GM21786 (cell line): ENCODE measurements at regions not wholly inside any gene's neighbourhood (a gene's known extent, or its start where the extent isn't known, plus 50 kb on each side); places are given as distances from the start of the nearest gene placed in this dataset.

Experiments
- ATAC-seq: cut with Tn5 transposase; IDR thresholded peaks from one replicate; pipeline ENCODE4 v1.9.1; 2021; ENCODE audit not compliant: unreplicated experiment

DNA sequence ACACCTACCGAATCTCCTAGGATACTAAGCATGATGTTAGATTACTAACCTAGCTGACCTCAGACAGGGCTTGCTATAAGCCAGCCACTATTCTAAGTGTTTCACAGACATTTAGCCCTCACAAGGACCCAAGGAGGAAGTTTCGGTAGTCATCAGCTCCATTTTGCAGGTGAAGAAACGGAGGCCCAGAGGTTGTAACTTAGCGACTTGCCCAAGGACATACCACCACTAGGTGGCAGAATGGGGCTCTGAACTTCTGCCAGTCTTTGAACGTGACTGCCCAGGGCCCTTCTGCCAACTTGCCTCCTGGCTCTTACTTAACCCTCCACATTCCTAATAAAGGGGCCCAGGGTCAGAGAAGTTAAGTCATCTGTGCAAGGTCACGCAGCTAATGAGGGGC lies 283.5 kb downstream of the C1orf94 start:
- ATAC-seq = no peak

DNA sequence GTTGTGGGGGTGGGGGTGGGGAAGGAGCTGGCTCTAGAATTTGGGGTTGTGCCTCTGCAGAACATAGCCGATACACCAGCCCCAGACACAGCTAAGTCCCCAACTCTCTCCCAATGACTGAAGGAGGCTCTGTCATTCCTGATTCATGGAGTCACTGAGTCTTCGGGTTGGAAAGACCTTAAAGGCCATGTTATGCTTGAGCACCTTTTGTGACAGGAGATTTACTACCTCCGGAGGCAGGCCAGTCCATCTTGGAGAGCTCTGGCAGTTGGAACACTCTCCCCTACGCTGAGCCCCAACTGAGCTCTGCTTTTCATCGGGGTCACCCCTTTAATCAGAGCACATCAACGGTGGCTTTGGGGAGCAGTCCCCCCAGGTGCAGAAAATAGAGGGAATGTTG lies 284.4 kb upstream of the GJB5 start:
- ATAC-seq = no peak

DNA sequence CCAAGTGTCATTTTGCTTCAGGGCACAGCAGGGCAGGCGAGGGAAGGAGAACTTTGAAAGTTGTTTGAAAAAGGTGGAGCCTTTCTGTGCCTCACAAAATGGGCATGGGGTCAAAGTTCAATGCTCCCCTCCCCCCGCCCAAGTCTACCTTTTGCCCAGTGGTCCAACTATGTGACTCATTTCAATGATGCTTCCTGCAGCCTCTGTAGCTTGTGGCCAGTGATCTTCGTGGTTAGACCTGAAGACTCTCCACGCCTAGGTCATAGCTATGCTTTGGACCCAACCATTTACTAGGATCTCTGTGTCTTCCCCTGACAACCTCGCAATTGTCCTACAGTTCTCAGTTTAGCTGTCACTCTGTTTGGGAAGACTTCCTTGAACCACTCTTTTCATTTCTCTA lies 280.3 kb upstream of the GJB5 start:
- ATAC-seq = no peak

DNA sequence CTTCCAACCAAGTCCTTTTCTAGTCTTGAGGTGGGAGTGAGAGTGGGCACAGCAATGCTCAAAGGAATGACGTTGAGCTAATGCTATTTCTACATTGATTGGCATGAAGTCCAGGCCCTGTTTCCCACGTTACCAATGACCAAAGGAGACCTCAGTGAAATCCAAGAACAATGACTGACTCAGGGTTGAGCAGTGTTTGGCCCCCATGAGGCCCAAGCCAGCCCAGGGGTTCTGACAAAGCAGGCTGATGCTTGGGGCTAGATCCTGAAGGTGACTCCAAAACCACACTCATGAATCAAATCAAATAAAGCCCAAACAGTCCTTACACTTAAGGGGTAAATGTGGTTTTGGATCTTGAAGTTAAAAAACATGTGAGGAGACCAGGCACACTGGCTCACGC lies 278.5 kb upstream of the GJB5 start:
- ATAC-seq = no peak

DNA sequence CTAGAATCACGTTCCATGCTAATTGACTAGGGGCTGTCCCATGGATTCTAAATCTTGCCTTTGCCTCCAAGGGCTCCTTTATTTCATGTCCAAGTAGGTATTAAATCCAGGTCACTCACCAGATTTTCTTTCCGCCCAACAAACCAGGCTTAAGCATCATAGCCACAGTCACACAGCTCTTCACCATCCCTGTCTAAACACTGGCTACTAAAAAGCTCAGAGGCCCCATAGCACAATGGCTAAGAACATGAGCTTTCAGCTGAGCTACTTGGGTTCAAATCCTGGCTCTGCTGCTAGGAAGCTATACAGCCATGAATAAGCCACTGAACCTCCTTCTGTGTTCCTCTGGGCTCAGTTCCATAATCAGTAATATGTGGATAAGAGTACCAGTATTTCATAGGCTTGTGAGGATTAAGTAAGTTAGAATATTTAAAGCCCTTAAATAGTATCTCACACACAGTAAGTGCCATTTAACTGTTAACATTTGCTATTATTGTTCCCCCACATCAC lies 277.2 kb upstream of the GJB5 start:
- no peak for ATAC-seq

DNA sequence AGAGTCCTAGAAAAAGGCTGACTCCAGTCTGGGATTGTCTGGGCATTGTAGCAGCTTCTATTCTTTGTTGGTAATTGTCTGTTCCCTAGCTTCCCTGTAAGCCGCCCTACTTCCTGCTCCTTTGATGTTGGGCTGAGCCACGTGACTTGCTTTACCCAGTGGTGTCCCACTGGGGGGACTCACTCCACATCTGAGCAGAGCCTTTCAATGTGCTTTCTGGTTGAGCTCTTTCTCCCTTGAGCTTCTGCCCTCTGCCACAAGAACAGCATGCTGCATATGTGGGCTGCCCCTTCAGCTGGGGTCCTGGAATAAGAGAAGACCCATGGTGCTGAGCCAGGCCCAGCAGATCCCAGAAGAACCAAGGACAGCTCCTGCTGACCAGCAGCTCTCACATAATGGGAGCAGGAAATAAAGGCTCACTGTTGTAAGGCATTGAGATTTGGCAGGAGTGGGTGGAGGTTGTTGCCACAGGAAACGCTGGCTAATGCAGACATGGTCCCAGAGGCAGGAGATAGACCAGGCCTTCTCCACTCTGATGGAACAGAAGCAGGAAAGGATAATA lies 276.3 kb upstream of the GJB5 start:
- no peak for ATAC-seq

DNA sequence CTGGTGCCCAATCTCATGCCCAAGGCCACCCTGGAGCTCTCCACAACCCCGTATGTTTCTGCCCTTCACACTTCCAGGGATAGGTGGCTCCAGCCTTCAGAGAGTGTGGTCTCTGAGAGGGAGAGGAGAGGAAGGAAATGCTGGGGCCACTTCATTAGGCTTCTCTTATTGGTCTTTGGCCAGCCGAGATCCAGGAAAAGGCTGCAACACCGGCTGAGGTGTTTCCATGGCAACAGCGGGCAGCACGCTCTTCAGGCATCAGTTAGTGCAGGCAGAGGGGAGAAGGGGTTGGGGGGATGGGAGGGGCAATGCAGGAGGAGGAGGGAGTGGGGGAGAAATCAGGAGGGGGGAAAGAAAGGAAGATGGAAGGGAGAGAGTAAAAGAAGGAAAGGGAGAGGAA lies 275.1 kb upstream of the GJB5 start:
- ATAC-seq = no peak

DNA sequence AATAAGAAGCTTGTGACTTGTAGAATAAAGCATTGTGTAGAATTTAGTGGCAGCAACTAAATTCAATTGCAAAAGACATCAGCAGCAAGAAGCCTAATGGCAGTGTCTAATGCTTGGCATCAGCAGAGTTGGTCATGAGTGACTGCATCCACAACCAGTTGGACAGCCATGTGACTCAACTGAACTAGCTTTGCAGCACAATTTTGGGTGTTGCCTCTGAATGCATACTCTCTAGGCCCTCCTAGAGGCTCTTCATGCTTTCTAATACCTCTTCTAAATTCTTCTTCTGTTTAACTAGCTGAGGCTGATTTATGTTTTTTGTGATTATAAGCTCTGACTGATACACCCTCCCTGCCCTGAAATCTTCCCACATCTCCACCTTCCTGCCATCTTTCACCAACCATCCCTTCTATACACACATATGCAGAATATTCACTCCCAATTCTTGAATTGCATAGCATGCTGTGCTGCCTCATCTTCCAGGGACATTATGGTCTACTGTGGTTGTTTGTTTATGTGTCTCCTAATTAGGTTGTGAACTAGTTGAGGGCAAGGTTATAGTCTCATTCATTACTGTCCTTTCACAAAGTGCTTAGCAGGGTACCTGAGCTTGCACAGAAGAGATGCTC lies 266.7 kb upstream of the GJB5 start:
- no peak for ATAC-seq

DNA sequence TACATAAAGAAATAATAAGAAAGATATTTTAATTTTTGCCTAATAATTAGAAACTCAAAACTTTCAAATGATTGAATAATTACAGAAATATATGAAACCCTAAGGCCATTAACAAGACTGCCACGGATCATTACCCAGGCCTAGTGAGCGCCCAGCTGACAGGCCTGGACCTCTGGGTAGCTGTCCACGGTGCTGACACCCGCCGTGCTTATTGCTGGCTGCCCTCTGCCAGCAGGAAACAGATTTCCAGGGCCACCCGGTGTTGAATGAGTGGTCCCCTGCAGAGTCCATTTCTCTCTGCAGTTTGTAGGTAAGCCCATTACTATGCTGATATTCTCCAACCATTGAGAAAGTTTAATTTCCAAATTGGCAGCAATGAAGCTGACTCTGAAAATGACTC lies 254.4 kb upstream of the GJB5 start:
- ATAC-seq = no peak

DNA sequence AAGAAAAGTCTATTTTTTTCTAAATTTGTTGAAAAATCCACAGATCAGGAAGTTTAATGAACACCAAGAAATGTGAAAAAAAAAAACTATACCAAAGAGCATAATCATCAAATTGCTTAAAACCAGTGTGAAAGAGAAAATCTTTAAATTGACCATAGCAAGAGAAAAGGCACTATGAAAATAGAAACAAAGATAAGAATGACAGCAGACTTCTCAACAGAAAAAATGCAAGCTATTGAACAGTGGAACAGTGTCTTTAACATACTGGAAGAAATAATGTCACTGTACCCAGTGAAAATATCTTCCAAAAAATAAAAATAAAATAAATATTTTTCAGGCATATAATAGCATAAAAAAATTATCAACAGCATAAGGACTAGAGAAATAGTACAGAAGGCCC lies 243.0 kb upstream of the GJB5 start:
- ATAC-seq = no peak

DNA sequence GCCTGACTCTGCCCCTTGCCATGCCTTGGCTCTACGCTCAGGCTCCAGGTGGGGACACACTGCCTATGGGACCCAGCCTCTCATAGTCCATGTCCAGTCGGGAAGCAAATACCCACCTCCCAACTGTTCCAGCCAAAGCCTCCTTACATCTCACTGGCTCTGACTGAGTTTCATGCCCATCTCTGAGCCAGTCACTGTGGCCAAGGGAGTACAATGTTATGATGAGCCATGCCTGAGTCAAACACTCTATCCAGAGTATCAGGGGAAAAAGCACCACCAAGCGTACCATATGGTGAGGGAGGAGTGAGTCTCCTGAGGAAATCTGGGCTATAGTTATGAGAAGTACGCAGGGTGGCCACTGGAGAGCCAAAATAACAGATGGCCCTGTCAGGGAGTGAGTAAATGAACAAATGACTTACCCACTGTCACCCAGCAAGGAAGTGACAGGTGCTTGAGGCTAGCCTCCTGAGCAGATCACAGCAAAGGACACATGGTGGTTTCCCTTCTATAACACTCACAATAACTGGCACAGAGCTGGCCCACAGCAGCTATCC lies 236.6 kb upstream of the GJB5 start:
- no peak for ATAC-seq

DNA sequence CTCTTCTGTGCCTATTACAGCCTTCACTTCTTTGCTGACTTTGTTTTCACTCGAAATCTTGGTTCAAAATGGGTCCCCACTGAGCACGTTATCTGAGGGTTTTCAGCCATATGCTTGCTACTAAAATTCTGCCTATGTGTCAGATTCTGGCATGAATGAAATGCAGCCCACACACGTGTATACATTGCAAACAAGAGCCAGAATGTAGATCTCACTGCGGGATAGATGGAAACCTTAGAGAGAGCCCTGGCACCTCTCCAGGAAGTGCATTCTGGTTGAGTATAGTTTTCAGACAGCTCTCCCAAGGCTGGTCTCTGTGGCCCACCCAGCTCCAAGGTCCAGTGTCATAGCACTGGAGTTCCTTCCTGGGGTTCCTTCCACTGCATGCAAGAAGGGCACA lies 234.7 kb upstream of the GJB5 start:
- no peak for ATAC-seq

DNA sequence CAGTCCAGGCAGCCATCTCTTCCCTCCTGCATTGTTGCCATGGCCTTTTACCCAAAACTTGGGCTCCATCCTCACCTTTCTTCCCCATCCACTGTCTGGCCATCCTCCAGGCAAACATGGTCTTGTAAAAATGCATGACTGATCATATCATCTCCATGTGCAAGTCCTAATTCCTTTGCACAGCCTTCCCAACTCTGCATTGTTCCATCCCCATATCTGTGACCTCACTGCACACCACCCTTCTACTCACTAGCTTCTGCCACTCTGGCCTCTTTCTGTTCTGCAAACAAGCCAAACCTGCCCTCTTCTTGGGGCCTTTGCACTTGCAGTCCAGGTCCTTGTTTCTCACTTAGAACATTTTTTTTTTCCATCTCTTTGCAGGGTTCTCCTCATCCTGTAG lies 230.1 kb upstream of the GJB5 start:
- ATAC-seq = no peak

DNA sequence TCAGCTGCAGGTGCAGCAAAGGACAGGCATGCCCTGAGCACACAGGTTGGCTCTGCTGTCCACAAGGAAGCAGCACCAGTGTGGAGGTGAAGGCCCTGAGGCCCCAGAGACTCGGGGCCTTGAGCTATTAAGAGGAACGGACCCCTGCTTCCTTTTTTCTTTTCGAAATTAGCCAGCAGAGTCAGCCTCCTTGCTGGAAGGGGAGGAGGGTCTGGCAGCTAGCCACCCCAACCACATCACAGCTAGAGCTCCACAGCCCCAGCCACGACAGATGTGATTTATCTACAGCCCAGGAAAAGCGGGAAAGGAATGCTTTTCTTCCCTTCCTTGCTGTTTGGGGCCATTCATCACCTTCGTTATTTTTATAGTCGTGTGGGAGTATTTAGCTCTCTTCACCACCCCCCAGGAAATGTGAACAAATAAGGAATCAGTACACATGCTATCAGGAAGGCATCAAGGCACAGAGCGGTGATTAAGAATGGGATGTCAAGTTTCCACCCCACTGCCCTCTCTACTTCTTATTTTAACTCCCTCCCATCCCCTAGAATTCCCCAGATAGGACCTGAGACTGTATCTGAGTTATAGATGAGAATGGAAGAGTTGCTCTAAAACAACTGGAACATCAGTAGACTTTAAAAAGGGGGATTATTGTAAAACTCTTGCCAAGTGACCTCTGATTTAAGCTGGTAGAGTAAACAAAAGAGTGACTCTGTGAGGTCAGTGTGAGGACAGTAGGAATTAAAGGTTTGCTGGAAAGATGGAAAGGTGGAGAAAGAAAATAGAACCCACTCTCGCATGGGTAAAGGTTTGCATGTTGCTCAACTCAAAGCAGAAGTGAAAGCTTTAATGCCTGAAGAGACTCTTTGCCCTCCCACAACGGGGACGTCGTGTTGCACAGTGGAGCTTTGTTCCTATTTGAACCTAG lies 224.7 kb upstream of the GJB5 start:
- ATAC-seq = peak; percentile 69

DNA sequence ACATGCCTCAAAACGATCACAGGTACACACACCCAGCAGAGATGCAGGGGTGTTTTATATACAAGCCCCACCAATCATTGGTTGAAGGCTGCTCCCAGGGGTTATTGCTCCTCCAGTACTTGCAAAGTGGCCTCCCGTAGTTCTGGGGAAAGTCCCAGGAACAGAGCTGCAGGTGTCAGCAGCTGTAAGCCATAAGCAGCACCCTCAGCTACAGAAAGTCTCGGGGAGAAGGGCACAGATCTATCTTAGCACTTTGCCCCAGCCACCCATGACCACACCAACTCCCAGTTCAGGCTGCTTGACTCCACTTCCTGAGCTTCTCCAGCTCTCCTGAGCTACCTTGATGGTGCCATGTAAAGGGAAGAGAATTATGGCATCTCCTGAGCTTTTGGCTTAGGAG lies 222.7 kb upstream of the GJB5 start:
- peak; percentile 51 for ATAC-seq

DNA sequence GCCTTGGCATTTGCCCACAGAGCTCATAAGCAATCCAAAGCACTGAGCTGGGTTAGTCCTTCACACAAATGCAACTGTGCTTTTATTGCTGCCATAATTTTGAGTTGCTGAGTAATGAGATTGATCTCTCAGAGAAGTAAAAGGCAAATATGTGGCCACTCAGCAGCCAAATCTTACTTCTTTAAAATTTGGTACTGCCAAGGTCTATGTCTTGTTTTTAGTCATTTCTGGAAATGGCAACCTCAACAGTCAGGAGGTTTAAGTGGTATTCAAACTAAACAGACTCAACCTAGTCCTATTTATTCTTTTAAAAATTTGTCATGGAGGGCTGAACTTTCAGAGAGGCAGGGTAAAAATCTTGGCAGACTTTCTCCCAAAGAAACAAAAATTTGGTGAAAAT lies 216.4 kb upstream of the GJB5 start:
- ATAC-seq = no peak

DNA sequence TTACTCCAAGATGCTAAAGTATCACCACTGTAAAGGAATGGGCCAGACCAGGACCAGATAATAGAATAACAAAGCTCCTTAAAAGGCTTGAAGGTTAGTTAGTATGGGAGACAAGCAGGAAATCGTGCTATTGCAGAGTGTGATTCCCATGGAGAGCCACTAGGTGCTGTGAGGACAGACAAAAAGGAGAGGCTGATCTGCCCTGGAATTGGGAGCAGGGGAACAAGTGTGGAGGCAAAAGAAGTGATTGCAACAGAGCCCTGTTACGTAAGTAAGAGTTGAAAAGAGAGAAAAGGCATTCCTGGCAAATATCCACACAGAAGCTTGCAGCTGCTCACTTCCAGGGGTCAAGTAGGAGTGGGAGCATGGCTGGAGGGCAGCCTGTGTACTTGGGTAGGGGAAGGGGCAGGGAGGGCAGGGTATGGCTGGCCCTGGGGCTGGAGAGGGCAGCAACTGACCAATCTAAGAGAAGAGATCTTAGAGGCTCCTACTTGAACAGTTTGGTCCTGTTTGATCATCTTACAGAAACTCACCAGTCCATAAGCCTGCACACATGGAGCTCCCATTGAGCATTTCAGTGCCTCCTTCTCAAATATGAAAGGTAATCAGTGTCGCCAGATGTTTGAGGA lies 207.7 kb upstream of the GJB5 start:
- no peak for ATAC-seq

DNA sequence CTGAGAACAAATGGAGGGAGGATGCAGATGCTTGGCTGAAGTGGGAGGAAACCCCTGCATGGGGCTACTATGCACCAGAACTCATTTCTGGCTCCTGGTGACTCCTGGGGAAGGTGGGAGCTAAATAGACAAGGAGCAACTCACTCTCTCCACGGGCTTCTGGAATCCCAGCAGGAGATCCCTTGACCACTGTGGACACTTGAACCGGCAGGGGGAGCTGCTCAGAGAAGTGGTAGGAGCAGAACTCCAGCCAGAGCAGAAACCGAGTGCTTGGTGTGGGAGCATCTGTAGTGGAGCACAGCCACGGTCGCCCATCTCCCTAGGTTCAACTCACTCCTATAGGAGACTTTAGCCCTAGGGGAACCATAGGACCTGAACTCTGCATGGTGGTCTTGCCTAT lies 205.6 kb upstream of the GJB5 start:
- no peak for ATAC-seq

DNA sequence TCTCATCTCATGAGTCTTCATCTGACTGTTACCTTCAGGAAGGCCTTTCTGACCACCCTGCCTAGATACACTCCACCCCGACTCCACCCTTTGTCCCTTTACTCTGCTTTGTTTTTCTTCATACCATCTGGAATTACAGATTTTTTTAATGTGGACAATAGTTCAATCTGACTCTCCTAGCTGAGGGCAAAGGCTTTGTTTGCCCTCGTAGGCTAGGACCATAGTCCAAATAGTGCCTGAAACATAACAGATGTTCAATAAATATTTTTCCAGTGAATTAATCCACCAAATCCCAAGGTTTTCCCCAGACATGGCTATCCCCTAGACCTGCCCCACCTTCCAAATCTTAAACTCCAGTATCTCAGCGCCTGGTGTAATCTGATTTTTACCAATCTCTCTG lies 176.5 kb upstream of the GJB5 start:
- no peak for ATAC-seq

DNA sequence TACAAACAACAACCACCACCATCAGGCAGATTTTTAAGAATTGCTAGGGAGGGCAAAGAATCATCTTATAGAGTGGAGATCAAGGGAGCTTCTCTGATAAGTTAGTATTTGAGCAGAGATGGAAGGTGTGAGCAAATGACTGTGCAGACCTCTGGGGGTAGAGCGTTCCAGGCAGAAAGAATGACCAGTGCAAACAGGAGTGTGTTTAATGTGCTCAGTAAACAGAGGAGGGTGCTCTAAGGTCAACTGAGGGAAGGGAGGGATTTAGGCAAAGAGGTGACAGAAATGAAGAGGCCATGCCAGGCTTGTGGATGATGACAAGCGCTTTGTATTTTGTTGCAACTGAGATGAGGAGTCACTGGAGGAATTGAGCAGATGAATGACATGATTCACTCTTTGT lies 172.5 kb upstream of the GJB5 start:
- ATAC-seq = no peak

DNA sequence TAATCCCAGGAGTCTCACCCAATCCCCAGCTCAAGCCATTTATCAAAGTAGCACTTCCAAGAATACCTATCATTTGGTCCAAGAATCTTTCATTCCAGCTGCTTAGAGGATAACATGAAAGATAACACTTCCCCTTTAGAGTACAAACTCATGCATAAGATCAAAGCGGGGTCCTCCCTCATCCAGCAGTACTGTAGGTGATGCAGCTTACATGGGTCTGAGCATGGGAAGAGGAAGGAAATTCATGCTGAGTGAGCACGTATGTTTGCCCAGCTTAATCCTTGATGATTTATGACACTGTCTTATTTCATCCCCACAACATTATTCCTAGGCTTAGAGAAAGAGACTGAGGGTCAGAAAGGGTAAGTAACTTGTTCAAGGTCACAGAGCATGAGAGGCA lies 167.1 kb upstream of the GJB5 start:
- no peak for ATAC-seq
